ENCODE measurements at regions not wholly inside any gene's neighbourhood (a gene's known extent, or its start where the extent isn't known, plus 50 kb on each side); places are given as distances from the start of the nearest gene placed in this dataset.

DNA sequence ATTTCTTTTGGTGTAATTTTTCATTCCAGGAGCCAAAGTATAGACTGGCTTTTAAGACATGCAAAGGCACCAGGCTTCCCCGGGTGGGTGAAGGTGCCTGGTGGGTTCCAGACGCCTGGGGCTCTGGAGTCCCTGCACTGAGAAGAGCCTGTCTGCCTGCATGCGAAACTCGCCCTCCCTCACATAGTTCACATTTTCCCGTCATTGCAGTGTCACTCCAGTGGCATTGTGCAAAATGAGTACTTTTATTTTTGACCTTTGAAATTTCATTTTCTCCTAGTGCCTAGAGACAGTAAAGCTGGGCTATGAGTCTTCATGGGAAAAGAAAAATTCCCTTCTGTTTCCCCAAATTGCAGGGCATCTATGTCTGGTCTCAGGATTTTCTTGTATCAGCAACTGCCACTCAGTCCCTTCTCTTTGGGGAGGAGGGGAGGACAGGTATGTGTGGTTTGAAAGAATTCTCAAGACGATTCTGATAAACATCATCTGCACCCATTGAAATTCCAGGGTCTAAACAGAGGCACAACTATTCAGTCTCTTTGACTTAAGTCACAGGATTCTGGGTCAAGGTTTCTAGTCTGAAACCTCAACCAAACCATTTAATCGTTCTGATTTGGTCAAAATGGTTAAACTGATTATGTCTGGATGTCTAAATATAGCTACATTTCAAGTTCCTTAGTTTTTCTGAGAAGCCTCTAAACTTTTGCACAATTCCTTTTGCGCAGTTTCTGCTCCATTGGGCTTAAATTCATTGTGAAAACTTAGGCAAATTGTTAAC, 107.8 kb downstream of the CYP26A1 start:
- TF ChIP-seq POLR2AphosphoS5 (IDR thresholded peaks at IDR 0.05) (no peak), EP300 (IDR thresholded peaks at IDR 0.05) (no peak)
- TF ChIP-seq, protein P1, sequence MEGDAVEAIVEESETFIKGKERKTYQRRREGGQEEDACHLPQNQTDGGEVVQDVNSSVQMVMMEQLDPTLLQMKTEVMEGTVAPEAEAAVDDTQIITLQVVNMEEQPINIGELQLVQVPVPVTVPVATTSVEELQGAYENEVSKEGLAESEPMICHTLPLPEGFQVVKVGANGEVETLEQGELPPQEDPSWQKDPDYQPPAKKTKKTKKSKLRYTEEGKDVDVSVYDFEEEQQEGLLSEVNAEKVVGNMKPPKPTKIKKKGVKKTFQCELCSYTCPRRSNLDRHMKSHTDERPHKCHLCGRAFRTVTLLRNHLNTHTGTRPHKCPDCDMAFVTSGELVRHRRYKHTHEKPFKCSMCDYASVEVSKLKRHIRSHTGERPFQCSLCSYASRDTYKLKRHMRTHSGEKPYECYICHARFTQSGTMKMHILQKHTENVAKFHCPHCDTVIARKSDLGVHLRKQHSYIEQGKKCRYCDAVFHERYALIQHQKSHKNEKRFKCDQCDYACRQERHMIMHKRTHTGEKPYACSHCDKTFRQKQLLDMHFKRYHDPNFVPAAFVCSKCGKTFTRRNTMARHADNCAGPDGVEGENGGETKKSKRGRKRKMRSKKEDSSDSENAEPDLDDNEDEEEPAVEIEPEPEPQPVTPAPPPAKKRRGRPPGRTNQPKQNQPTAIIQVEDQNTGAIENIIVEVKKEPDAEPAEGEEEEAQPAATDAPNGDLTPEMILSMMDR (IDR thresholded peaks at IDR 0.05), result no peak

Measured in gastroesophageal sphincter (tissue), 3 donors.